Activated T-helper 1 cell treated with anti-CD3 and anti-CD28 coated beads, Interleukin-12 subunit alpha, Interleukin-12 subunit beta, Interleukin-2, Interleukin-4 antibody, amounts not matched to agents 30 ng/mL and 10 ng/mL and 1 ng/mL, durations not matched to agents 14 hours and 24 hours and 36 hours (primary cell): ENCODE measurements at regions not wholly inside any gene's neighbourhood (a gene's known extent, or its start where the extent isn't known, plus 50 kb on each side); places are given as distances from the start of the nearest gene placed in this dataset.

ENCODE experiments used
- DNase-seq: peaks from one replicate; pipeline ENCODE4 v3.0.0; 2021; ENCODE audit warnings: low spot score
- H3K27ac Mint-ChIP-seq: one replicate; pipeline ENCODE4 v1.8.0; 2021; ENCODE audit warnings: mild to moderate bottlenecking, mixed read lengths
- H3K27me3 Mint-ChIP-seq: one replicate; pipeline ENCODE4 v1.8.0; 2022; ENCODE audit warnings: mild to moderate bottlenecking, moderate library complexity, mixed read lengths; ENCODE audit not compliant: insufficient read depth
- H3K36me3 Mint-ChIP-seq: one replicate; pipeline ENCODE4 v1.8.0; 2021; ENCODE audit warnings: low read depth, mixed read lengths
- H3K4me1 Mint-ChIP-seq: one replicate; pipeline ENCODE4 v1.8.0; 2021; ENCODE audit warnings: low read depth, mixed read lengths
- H3K4me3 Mint-ChIP-seq: one replicate; pipeline ENCODE4 v1.8.0; 2021; ENCODE audit warnings: mild to moderate bottlenecking, moderate library complexity, mixed read lengths
- H3K9me3 Mint-ChIP-seq: one replicate; pipeline ENCODE4 v1.8.0; 2021; ENCODE audit warnings: mixed read lengths
- intact Hi-C: fragments of 100-400 bp; cut with micrococcal nuclease; formaldehyde crosslinking; loops from one replicate; pipeline ENCODE4 v1.15.1; 2024

DNA sequence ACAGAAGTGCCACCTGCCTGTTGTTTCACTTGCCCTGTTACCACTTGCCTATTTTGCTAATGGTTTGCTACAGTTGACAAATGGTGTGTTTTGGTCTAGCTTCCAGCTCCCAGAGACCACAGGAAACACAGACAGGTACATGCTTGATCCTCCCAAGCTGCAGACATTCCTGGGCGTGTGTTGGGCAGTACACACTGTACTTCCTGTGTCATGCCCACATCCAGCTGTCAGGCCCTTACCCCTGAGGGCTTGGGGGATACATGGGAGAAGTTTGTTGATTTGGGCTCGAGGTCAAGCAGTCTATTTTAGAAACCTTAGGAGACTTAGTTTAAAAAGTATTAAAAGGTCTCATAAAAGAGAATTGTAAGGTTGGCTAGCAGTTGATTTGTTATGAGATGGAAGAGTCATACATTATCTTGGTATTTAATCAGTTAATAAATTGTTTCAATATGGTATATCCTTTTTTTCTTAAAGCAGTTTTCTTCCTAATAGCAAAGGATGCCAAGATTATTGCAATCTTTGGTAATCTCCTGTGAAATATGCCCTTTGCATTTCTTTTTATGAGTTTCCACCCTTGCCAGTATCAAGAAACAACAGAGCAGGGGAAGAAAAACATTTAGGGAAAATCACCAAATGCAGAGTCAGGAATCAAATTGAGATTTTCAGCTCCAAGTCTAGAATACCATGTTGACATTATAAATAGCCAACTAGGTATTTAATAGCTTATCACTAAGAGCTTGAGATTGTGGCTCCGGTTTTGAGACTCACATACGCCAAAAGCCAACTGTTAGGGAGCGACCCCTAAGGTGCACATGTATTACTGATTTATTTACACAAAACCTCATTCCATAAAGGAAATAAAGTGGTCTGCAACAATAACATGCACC is 52.3 kb upstream of the CD180 start:
- no peak overlapping the region for H3K27ac Mint-ChIP-seq
- no peaks in the 10 kb centered on the region for H3K36me3 Mint-ChIP-seq
- H3K27me3 Mint-ChIP-seq = no peaks in the 10 kb centered on the region
- intact Hi-C loops = loop anchor here (5.0 to 10.0 kb wide), 2 partner anchors 1023 to 1216 kb away; no protein-coding TSS in a partner anchor
- H3K9me3 Mint-ChIP-seq = peaks cover 4% of the 10 kb centered on the region
- H3K4me1 Mint-ChIP-seq = no peaks in the 10 kb centered on the region
- H3K4me3 Mint-ChIP-seq = no peak overlapping the region
- DNase-seq = no peak

DNA sequence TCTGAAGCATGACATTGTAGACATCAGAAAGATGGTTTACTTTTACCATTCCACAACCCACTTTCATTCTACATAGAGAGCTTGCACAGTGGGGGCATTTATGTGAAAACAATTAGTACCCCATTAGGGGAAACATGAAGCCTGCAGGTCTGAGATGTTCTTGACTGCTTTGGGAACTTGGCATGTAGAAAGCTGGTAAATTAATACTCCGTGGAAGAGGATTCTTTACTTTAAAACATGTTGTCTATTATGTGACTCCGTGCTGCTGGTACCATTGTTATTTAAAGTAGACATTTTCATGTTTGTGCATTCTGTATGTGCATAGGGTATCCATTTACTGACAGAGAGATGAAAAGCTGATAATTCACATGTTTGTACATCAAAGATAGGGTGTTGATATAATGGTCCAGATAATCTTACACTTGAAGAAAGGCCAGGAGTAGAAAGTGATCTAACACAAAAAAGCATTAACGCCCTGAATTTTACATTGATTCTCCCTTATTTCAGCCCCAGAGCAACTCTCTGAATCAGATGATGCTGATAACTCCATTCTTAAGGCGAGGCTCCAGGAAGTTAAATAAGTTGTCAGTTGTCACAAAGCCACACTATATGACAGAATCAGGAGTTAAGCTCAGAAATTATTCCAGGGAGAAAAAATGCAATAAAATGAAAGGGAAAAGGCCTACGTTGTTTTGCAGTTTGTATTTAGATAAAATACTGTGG is 50.1 kb upstream of the CD180 start:
- no peak overlapping the region for H3K4me3 Mint-ChIP-seq

More for the DNA sequence above, 50.1 kb upstream of the CD180 start:
- DNase-seq = no peak
- no peaks in the 10 kb centered on the region for H3K27me3 Mint-ChIP-seq
- no peaks in the 10 kb centered on the region for H3K4me1 Mint-ChIP-seq
- H3K36me3 Mint-ChIP-seq = no peaks in the 10 kb centered on the region
- intact Hi-C loops = loop anchor here (1.0 to 10.0 kb wide), 5 partner anchors 89 to 1414 kb away; no protein-coding TSS in a partner anchor
- peaks cover 4% of the 10 kb centered on the region for H3K9me3 Mint-ChIP-seq
- no peak overlapping the region for H3K27ac Mint-ChIP-seq
